OCI-LY3 (cell line): ENCODE measurements at regions not wholly inside any gene's neighbourhood (a gene's known extent, or its start where the extent isn't known, plus 50 kb on each side); places are given as distances from the start of the nearest gene placed in this dataset.

Experiments
- CTCF ChIP-seq: fragments of 200-600, 300-600 bp; sonication (generic); IDR thresholded peaks from 2 replicates; pipeline ENCODE4 v1.5.1; 2014; ENCODE audit warnings: antibody characterized with exemption, low read length, low read depth
- EZH2phosphoT487 ChIP-seq: fragments of 200-600 bp; shearing (Covaris generic); IDR thresholded peaks from 2 replicates; pipeline ENCODE4 v1.6.1; 2018; ENCODE audit warnings: antibody characterized with exemption, mixed run types, low read depth

- no peak for TF ChIP-seq CTCF
- no peak for TF ChIP-seq EZH2phosphoT487
Observed at GRCh38 chr18:75827751-75828287, 400.3 kb upstream of the SMIM21 start.
